22Rv1 (cell line): ENCODE measurements at regions not wholly inside any gene's neighbourhood (a gene's known extent, or its start where the extent isn't known, plus 50 kb on each side); places are given as distances from the start of the nearest gene placed in this dataset.

Source experiments
- ZFX ChIP-seq: fragments of 450-650 bp; IDR thresholded peaks from 2 replicates; pipeline ENCODE4 v1.6.1; 2017; ENCODE audit warnings: antibody characterized with exemption, borderline replicate concordance
- TF ChIP-seq, protein P1 (sequence below): fragments of 450-650 bp; IDR thresholded peaks from 2 replicates; pipeline ENCODE4 v1.5.1; 2017; ENCODE audit warnings: mild to moderate bottlenecking

GRCh38 chr6:169028343-169028742 is 225.3 kb downstream of the THBS2 start:
- TF ChIP-seq, protein P1, sequence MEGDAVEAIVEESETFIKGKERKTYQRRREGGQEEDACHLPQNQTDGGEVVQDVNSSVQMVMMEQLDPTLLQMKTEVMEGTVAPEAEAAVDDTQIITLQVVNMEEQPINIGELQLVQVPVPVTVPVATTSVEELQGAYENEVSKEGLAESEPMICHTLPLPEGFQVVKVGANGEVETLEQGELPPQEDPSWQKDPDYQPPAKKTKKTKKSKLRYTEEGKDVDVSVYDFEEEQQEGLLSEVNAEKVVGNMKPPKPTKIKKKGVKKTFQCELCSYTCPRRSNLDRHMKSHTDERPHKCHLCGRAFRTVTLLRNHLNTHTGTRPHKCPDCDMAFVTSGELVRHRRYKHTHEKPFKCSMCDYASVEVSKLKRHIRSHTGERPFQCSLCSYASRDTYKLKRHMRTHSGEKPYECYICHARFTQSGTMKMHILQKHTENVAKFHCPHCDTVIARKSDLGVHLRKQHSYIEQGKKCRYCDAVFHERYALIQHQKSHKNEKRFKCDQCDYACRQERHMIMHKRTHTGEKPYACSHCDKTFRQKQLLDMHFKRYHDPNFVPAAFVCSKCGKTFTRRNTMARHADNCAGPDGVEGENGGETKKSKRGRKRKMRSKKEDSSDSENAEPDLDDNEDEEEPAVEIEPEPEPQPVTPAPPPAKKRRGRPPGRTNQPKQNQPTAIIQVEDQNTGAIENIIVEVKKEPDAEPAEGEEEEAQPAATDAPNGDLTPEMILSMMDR, result no peak
- no peak for TF ChIP-seq ZFX
